ENCODE measurements at regions not wholly inside any gene's neighbourhood (a gene's known extent, or its start where the extent isn't known, plus 50 kb on each side); places are given as distances from the start of the nearest gene placed in this dataset.
"Not testable (repeated sequence)": the region's sequence is repeated elsewhere in the genome, so short reads cannot be mapped to it uniquely, and the experiment has no call there.

- no peak for DNase-seq (ENCODE audit: low spot score)
Observed at GRCh38 chr5:66413931-66414330, 182.3 kb upstream of the MAST4 start.

- no peak for DNase-seq (ENCODE audit: low spot score)
Observed at GRCh38 chr5:66415208-66415607, 181.0 kb upstream of the MAST4 start.

- no peak for DNase-seq (ENCODE audit: low spot score)
Observed at GRCh38 chr5:66416698-66417097, 179.5 kb upstream of the MAST4 start.

GRCh38 chr5:66417781-66418180 is 178.4 kb upstream of the MAST4 start:
- DNase-seq (ENCODE audit: low spot score) = no peak

DNA sequence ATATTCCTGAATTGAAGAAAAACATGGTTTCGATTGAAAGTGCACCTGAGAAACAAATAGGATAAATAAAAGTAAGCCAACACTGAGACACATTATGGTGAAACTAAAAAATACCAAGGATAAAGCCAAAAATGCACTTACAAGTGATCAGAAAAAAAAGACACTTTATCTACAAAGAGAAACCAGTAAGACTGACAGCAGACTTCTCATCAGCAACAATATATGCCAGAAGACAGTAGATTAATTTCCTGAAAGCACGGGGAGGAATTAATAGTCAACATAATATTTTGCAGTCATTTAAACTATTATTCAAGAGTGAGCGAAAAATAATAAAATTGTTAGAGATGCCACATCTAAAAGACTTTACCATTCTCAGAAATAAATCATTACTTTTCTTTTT is 172.7 kb upstream of the MAST4 start:
- DNase-seq (ENCODE audit: low spot score) = no peak

- DNase-seq (ENCODE audit: low spot score) = no peak
Observed at GRCh38 chr5:66425842-66426241, 170.4 kb upstream of the MAST4 start.

- DNase-seq (ENCODE audit: low spot score) = no peak
Observed at GRCh38 chr5:66426259-66427138, 169.7 kb upstream of the MAST4 start.

- no peak for DNase-seq (ENCODE audit: low spot score)
Observed at GRCh38 chr5:66427139-66427442, 169.1 kb upstream of the MAST4 start.

DNA sequence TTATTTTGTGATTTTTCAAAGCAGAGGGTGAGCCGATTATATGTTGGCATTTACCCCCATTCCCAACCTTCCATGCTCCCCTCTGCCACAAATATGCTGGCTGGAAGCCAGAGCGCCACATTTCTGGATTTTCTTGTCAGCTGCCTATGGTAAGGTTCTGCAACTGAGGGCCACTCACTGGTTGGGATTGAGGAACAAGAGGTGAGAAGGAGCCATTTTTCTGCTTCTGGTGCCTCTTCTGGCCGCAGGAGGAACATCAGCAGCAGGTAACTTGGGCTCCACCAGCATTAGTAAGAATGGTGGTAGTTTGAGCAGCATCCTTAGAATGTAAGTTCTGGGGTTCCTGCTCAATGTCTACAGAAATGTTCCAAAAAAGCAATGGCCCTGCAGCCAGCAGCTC is 159.5 kb upstream of the MAST4 start:
- no peak for DNase-seq (ENCODE audit: low spot score)

GRCh38 chr5:66438087-66438486 is 158.1 kb upstream of the MAST4 start:
- no peak for DNase-seq (ENCODE audit: low spot score)

DNA sequence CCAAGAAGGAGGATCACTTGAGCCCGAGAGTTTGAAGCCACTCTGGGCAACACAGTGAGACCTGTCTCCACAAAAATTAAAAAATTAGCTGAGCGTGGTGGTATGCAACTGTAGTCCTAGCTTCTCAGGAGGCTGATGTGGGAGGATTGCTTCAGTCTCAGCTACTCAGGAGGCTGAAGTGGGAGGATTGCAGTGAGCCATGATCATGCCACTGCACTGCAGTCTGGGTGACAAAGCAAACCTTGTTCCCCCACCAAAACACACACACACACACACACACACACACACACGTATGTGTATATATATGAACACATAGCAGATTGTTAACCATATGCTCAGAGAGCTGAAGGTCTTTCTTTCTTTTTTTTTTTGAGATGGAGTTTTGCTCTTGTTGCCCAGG is 157.5 kb upstream of the MAST4 start:
- no peak for DNase-seq (ENCODE audit: low spot score)

- DNase-seq (ENCODE audit: low spot score) = peak; percentile 60
Observed at GRCh38 chr5:66440202-66440680, 156.0 kb upstream of the MAST4 start.

- DNase-seq (ENCODE audit: low spot score) = no peak
Observed at GRCh38 chr5:66441351-66441750, 154.8 kb upstream of the MAST4 start.

DNA sequence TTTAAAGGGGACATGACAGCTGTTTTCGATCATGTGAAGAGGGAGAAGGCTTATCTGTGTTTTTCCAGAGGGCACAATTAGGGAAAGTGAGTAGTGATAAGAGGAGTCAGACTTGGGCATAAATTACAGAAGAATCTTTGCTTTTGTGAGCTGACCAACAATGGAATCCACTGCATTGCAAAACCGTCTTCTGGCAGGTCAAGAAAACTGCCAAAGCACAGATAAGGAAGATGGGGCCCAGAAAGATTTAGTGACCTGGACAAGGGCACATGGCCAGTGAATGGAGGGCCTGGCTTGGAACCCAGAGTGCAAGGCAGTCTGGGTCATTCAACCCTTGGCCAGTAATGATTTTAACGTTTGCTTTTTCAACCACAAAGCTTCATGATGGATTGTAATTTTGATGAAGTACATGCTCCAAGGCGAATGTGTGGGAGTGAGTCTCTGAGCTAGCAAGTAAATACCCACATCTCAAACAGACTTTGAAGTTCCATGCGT is 153.2 kb upstream of the MAST4 start:
- no peak for DNase-seq (ENCODE audit: low spot score)

DNA sequence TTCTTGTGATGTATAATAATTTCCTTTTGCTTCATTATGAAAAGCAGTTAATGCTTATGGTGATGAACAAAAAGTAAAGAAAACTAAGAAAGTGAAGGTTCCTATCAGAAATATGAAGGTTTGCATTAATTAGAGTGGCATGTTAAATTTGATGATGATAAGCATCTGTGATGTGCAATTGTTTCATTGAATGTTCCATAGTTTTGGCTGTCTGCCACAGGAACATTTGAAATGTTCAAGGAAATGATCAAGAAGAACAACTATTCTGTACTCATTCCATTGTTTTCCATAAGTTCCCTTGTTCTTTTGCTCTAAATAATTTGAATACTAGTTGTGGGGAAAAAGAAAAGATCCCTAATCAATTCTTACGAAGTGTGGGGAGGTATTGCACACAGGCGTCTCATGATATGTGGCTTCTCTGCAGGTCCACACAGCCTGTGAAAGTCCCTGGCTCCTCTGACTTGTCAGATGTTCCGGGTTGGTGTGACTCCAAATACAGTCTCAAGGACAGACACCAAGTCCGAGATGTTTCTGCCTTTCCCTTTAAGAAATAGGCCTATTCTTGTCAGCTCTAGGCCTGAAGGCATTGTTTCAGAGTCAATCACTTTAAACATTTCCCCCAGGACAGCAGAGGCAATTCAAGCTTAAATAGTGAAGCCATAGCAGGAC is 152.6 kb upstream of the MAST4 start:
- DNase-seq (ENCODE audit: low spot score) = no peak

DNA sequence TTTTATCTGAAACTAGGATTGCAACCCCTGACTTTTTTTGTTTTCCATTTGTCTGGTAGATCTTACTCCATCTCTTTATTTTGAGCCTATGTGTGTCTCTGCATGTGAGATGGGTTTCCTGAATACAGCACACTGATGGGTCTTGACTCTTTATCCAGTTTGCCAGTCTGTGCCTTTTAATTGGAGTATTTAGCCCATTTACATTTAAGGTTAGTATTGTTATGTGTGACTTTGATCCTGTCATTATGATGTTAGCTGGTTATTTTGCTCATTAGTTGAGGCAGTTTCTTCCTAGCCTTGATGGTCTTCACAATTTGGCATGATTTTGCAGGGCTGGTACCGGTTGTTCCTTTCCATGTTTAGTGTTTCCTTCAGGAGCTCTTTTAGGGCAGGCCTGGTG is 148.1 kb upstream of the MAST4 start:
- DNase-seq (ENCODE audit: low spot score) = not testable (repeated sequence)

- DNase-seq (ENCODE audit: low spot score) = no peak
Observed at GRCh38 chr5:66450237-66450636, 146.0 kb upstream of the MAST4 start.

DNA sequence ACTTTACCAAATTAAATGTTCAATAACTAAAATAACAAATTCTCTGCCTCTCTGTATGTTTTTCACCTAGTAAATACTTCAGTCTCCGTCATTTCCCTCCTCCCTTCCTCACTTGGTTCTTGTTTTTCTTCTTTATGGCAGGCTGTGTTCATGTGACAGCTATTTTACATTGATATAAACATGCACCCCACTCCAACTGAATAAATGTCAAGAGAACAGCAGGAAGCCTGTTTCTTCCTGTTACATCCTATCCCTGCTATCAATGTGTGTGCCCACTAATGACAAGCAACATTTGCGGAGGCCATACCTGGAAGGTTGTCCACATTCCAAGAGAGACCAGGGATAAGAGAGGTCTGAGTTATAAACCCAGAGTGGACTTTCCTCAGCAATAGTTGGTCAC is 145.2 kb upstream of the MAST4 start:
- no peak for DNase-seq (ENCODE audit: low spot score)

DNA sequence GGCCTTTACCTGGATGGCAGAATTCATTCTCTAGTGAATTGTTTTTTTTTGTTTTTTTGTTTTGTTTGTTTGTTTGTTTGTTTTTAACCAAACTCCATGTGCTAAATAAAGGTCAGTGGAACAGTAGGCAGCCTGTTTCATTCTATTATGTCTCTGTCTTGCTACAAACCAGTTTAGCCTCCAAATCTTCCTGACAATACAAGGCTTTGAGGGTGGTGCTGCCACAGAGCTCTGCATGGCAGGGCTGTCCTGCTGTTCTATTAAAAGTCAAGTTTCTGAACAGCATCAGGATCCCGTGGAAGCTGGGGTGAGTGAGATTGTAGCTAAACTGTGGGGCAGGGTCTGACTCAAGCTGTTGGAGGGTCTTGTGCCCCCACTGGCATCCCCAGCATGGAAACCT is 144.1 kb upstream of the MAST4 start:
- DNase-seq (ENCODE audit: low spot score) = no peak

DNA sequence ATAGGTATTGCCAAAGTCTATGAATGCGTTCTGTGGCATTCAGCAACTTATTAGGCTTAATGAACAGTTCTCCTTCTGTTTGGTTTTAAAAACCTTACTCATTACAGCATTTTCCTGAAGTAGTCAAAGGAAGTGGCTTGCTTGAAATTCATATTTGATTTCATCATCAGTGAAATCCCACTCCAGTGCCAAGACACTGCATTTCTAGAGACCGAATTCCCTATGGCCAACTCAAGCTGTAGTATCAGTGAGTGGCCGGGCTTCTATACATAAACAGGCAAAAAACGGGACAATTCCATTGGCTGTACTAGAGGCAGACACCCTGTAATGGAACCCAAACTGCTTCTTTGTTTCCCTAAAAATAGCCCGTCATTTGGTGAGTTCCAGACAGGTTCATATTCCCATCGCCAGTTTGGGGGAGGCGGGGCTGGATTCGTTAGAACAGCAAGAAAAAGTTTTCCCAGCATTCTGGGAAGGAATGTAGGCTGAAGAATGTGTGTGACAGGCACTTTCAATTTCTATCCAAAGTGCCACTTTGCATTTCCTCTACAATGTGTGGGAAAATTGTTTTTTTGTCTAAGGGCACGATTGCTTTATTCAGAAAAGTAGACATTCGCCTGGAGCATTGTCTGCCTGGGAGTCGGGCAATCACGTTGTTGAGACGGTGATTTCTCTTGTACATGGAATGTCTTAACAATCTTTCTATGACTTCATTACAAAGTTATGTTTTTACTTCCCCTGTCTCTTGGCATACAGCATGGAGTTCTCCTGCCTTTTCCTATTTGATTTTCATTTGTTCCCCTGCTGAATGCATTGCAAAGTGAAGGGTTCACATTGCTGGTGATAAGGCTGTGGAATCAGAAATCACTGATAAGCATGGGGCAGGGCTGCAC is 141.8 kb upstream of the MAST4 start:
- DNase-seq (ENCODE audit: low spot score) = peak; percentile 14

GRCh38 chr5:66459728-66460127 is 136.5 kb upstream of the MAST4 start:
- DNase-seq (ENCODE audit: low spot score) = no peak

GRCh38 chr5:66467564-66467963 is 128.6 kb upstream of the MAST4 start:
- no peak for DNase-seq (ENCODE audit: low spot score)
